NCI-H2196 treated with DMSO at 0.1 percent for 48 hours (cell line): ENCODE measurements at regions not wholly inside any gene's neighbourhood (a gene's known extent, or its start where the extent isn't known, plus 50 kb on each side); places are given as distances from the start of the nearest gene placed in this dataset.
"Not testable (repeated sequence)": the region's sequence is repeated elsewhere in the genome, so short reads cannot be mapped to it uniquely, and the experiment has no call there.

Experiments
- DNase-seq: peaks from one replicate; lab custom pipeline; 2025; ENCODE audit not compliant: unreplicated experiment; lab: John Stamatoyannopoulos, UW

DNA sequence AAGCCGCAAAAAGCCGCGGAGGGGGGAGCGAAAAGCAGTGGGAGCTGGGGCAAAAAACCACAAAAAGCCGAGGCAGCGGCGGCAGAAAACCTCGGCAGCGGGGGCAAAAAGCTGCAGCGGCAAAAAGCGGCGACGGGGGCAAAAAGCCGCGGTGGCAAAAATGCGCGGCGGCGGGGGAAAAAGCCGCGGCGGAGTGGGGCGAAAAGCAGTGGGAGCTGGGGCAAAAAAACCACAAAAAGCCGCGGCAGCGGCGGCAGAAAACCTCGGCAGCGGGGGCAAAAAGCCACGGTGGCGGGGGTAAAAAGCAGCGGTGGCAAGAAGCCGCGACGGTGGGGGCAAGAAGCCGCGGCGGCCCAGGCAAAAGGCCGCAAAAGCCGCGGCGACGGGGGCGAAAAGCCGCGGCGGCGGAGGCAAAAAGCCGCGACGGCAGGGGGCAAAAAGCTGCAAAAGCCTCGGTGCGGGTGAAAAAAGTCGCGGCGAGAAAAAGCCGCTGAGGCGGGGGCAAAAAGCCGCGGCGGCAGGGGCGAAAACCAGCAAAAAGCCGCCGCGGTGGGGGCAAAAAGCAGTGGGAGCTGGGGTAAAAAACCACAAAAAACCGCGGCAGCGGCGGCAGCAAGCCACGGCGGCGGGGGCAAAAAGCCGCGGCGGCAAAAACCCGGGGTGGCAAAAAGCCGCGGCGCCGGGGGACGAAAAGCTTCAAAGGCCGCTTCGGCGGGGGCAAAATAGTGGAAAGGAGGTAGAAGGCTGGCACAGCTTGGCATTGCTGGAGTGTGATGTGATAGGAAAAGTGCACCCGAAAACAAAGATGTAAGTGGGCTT, 135.9 kb downstream of the ZNF92 start:
- DNase-seq: no peak

- DNase-seq: not testable (repeated sequence)
Measured at GRCh38 chr7:65510187-65510538, 136.5 kb downstream of the ZNF92 start.

- not testable (repeated sequence) for DNase-seq
Measured at GRCh38 chr7:65519751-65520150, 146.1 kb downstream of the ZNF92 start.

DNA sequence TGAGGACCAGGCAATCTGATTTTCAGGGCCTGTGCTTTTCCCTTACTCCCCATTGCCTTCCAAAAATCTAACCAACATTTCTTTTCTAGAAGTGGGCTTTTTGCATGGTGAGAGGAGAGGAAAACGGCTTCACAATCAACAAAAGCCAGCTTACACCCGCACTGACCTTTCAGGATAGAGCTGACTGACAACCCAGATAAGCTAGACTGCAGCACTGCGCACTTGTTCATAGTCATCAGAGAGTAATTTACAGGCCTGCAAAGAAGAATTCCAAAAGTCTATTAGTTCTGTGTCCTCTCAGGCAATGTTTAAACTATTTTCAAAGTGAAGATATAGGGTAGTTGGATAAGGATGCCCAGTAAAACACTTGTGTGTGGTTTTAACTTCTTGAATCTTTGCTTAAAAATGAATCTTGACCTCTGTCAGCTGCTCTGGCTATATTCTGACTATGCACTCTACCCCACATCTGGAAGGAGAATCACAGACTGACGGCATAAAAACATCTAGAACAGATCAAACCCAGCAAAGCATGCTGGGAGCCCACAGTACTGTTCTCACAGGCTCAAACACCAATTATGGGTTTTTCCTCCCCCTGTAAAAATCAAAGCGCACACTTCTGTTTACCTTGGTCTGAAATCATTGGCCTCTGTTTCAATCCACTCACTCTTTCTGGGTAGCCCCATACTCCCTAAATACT, 172.0 kb downstream of the ZNF92 start:
- not testable (repeated sequence) for DNase-seq

- DNase-seq: not testable (repeated sequence)
Measured at GRCh38 chr7:65549589-65550443, 176.2 kb downstream of the ZNF92 start.

- not testable (repeated sequence) for DNase-seq
Measured at GRCh38 chr7:65550444-65550809, 176.8 kb downstream of the ZNF92 start.

DNA sequence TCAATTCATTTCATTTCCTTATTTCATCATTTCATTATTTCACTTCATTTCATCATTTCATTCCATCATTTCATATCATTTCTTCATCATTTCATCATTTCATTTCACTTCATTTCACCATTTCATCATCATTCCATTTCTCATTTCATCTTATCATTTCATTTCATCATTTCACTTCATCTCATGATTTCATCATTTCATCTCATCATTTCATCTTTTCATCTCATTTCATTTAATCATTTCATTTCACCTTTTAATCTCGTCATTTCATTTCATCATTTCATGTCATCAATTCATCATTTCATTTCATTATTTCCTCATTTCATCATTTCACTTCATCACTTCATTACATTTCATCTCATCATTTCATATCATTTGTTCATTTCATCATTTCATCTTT, 177.4 kb downstream of the ZNF92 start:
- DNase-seq: not testable (repeated sequence)

- not testable (repeated sequence) for DNase-seq
Measured at GRCh38 chr7:65554553-65555476, 181.2 kb downstream of the ZNF92 start.

DNA sequence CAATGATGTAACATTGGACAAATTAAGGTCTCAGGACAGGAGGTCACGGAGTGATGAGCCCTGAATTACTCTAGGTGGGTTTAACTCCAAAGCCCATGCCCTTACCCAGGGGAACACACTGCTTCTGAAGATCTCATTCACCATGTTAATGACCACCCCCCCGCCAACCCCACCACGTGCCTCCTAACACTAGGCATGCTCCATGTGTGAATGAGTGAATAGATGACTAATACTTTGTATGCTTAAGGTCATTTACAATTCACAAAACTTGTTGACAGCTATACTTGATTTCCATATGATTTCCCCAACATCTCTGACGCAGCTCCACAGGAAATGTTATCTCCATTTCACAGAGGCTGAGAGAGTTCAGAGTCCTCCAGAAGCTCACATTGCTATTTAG, 184.9 kb downstream of the ZNF92 start:
- DNase-seq: not testable (repeated sequence)

DNA sequence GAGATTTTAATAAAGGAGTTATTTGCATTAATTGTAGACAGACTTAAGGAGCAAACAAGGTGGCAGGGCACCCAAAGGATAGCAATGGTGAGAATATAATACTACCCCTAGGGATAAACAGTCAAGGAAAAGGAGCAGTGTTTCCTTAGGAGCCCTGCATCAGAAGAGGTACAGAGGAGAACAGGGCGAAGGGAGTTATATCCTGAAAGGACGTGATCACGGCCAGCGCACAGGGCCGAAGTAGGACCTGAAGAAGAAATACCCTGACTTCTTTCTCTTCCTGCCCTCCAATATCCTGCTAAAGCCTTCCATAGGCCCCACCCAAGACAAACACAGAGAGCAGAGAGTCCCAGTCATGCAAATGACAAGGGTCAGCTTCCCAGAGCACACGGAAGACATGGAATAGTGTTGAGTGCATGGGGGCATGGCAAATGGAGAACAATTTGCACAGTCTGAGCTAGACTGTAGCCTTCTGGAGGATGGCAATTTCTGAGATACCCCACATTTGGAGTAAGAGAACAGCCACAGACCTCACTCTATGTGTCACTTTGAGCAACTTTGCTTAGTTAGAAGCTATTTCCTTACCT, 188.2 kb downstream of the ZNF92 start:
- not testable (repeated sequence) for DNase-seq

GRCh38 chr7:65562522-65562921, 188.9 kb downstream of the ZNF92 start:
- DNase-seq: not testable (repeated sequence)

GRCh38 chr7:65563333-65563732, 189.7 kb downstream of the ZNF92 start:
- DNase-seq: not testable (repeated sequence)

DNA sequence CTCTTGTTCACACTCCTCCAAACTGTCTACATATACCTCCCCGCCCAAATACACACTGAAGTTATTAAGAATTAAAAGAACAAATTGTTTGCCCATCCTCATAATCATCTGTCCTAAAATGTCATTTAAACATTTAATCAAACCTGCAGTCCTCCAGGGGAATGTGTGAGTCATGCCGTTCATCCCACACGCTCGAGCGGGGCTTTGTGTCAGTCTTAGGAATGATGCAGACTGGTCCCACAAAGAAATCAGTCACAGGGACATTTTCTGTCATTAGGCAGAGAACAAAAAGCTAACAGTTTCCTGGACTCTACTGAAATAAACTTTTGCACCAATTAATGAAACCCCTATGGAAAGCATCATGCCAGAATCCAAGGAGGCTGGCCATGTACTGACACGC, 194.6 kb downstream of the ZNF92 start:
- DNase-seq: not testable (repeated sequence)

- DNase-seq: not testable (repeated sequence)
Measured at GRCh38 chr7:65570990-65571389, 197.3 kb downstream of the ZNF92 start.

DNA sequence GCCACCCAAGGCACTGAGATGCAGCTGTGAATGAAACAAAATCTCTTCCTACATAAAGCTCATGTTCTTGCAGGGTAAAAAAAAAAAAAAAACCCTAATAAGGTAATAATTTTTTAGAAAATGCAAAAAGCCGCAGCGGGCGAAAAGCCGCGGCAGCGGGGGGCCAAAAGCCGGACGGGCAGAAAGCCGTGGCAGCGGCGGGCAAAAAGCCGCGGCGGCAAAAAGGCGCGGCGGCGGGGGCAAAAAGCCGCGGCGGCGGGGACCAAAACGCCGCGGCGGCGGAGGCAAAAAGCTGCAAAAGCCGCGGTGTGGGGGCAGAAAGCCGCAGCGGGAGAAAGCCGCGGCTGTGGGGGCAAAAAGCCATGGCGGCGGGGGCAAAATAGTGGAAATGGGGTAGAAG, 198.9 kb downstream of the ZNF92 start:
- DNase-seq: not testable (repeated sequence)

DNA sequence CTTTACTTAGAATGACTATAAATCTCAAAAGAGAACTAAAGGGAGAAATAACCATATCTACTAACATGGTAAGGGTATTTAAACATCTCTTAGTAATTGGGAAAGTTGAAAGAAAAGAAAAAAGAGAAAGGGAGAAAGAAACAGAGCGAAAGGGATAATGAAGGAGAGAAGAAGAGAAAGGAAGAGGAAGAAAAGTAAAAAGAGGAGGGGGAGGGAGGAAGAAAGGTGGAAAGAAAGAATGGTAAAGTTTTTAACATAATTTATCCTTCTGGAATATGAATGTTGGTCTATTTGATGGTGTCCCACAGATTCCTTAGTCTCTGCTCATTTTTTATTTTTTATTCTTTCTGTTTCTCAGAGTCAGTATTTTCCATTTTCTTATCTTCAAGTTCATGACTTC, 202.7 kb downstream of the ZNF92 start:
- DNase-seq: not testable (repeated sequence)

DNA sequence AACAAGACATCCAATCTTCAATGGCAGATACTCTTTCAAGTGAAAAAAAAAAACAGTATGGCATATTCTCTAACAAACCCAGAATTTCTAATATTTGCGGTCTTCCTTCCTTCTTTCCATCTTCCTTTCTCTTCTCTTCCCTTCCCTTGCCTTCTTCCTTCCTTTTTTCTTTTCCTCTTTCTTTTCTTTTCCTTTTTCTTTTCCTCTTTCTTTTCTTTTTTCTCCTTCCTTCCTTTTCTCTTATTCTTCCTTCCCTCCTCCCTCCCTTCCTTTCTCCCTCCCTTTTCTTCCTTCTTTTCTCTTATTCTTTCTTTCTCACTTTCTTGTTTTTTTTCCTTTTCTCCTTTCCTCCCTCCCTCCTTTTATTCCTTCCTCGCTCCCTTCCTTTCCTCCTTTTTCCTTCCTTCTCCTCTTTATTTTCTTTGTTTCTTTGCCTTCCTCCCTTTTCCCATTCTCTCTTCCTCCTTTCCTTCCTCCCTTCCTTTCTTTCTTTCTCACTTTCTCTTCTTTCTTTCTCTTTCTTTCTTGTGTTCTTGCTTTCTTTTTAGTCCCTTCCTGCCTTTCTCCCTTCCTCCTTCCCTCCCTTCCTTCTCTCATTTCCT, 209.0 kb downstream of the ZNF92 start:
- DNase-seq: not testable (repeated sequence)

- not testable (repeated sequence) for DNase-seq
Measured at GRCh38 chr7:65602495-65602894, 228.8 kb downstream of the ZNF92 start.

DNA sequence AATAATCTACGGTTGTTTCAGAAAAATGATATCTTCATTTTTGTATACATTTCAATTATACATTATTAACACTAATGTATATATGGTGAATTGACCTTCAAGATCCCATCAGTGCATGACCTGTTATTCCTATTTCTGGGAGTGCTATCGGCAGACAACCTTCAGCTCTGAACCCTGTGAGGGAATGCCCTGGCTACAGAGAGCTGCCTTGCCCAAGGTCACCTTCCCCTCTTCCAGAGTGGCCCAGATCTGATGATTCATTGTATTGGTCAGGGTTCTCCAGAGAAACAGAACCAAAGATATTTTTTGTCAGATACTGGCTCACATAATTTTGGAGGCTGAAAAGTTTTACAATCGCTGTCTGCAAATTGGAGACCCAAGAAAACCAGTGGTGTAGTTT, 235.5 kb downstream of the ZNF92 start:
- no peak for DNase-seq
